Smooth muscle cell (in vitro differentiated cells): ENCODE measurements at regions not wholly inside any gene's neighbourhood (a gene's known extent, or its start where the extent isn't known, plus 50 kb on each side); places are given as distances from the start of the nearest gene placed in this dataset.

Experiments used
- DNase-seq: peaks from one replicate; lab custom pipeline; 2025; ENCODE audit not compliant: unreplicated experiment; lab: John Stamatoyannopoulos, UW
- H2AFZ ChIP-seq: fragments of 200-600 bp; sonication (generic); 2 replicates; pipeline ENCODE4 v1.6.0; 2016; ENCODE audit warnings: antibody characterized with exemption, low read depth, mild to moderate bottlenecking
- H3F3A ChIP-seq: fragments of 200-600 bp; sonication (generic); 2 replicates; pipeline ENCODE4 v1.6.0; 2017; ENCODE audit warnings: antibody characterized with exemption, low read depth
- H3K27ac ChIP-seq: fragments of 200-600 bp; sonication (generic); 2 replicates; pipeline ENCODE4 v1.5.1; 2016; ENCODE audit warnings: low read depth, mild to moderate bottlenecking
- H3K27me3 ChIP-seq: fragments of 200-600 bp; sonication (generic); 2 replicates; pipeline ENCODE4 v1.6.1; 2016; ENCODE audit warnings: low read depth, mild to moderate bottlenecking
- H3K36me3 ChIP-seq: fragments of 200-600 bp; sonication (generic); 2 replicates; pipeline ENCODE4 v1.5.1; 2016; ENCODE audit warnings: low read depth
- H3K4me1 ChIP-seq: fragments of 200-600 bp; sonication (generic); 2 replicates; pipeline ENCODE4 v1.5.1; 2016; ENCODE audit warnings: low read depth
- H3K4me2 ChIP-seq: fragments of 200-600 bp; sonication (generic); 2 replicates; pipeline ENCODE4 v1.6.0; 2016; ENCODE audit warnings: mild to moderate bottlenecking
- H3K4me3 ChIP-seq: fragments of 200-600 bp; sonication (generic); 2 replicates; pipeline ENCODE4 v1.5.1; 2016; ENCODE audit warnings: mild to moderate bottlenecking
- H3K79me2 ChIP-seq: fragments of 200-600 bp; sonication (generic); 2 replicates; pipeline ENCODE4 v1.6.0; 2016; ENCODE audit warnings: low read depth, mild to moderate bottlenecking
- H3K9ac ChIP-seq: fragments of 200-600 bp; sonication (generic); 2 replicates; pipeline ENCODE4 v1.6.0; 2016; ENCODE audit warnings: low read depth
- H3K9me3 ChIP-seq: fragments of 200-600 bp; sonication (generic); replicated peaks from 2 replicates; pipeline ENCODE4 v1.5.1; 2016; ENCODE audit warnings: low read depth
- H4K20me1 ChIP-seq: fragments of 200-600 bp; sonication (generic); 2 replicates; pipeline ENCODE4 v1.6.0; 2016; ENCODE audit warnings: low read depth
- WGBS: methylation state at CpG from one replicate; pipeline ENCODE4 v1.1.7; 2016; ENCODE audit warnings: low lambda C conversion rate; 5-methylcytosine and 5-hydroxymethylcytosine counted together
- TF ChIP-seq, protein P1 (sequence below): fragments of 200-600 bp; sonication (generic); IDR thresholded peaks from 2 replicates; pipeline ENCODE4 v1.5.1; 2017; ENCODE audit warnings: borderline replicate concordance, mild to moderate bottlenecking, antibody characterized with exemption; ENCODE audit not compliant: insufficient read depth, poor library complexity, severe bottlenecking

- TF ChIP-seq, protein P1, sequence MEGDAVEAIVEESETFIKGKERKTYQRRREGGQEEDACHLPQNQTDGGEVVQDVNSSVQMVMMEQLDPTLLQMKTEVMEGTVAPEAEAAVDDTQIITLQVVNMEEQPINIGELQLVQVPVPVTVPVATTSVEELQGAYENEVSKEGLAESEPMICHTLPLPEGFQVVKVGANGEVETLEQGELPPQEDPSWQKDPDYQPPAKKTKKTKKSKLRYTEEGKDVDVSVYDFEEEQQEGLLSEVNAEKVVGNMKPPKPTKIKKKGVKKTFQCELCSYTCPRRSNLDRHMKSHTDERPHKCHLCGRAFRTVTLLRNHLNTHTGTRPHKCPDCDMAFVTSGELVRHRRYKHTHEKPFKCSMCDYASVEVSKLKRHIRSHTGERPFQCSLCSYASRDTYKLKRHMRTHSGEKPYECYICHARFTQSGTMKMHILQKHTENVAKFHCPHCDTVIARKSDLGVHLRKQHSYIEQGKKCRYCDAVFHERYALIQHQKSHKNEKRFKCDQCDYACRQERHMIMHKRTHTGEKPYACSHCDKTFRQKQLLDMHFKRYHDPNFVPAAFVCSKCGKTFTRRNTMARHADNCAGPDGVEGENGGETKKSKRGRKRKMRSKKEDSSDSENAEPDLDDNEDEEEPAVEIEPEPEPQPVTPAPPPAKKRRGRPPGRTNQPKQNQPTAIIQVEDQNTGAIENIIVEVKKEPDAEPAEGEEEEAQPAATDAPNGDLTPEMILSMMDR = no peak
- WGBS = 94% methylated on average over 4 of the region's 4 CpGs
Observed at GRCh38 chr17:72264682-72265405, 144.0 kb downstream of the SOX9 start.

GRCh38 chr17:72266112-72266775 is 145.4 kb downstream of the SOX9 start:
- WGBS = 78% methylated on average over 13 of the region's 13 CpGs
- Histone ChIP-seq H3K4me1 (no peaks in the 10 kb centered on the region), H3K4me2 (no peak overlapping the region), H3K79me2 (no peaks in the 10 kb centered on the region), H3K36me3 (no peaks in the 10 kb centered on the region), H3K4me3 (no peak overlapping the region), H3F3A (no peaks in the 10 kb centered on the region), H3K9me3 (no peaks in the 10 kb centered on the region), H4K20me1 (no peaks in the 10 kb centered on the region), H2AFZ (no peak overlapping the region), H3K27me3 (no peaks in the 10 kb centered on the region), H3K27ac (no peak overlapping the region), H3K9ac (no peak overlapping the region)
- DNase-seq = no peak
- TF ChIP-seq, protein P1 = no peak

More at GRCh38 chr17:72264682-72265405, 144.0 kb downstream of the SOX9 start:
- no peaks in the 10 kb centered on the region for H3K36me3 ChIP-seq
- no peaks in the 10 kb centered on the region for H3K27me3 ChIP-seq
- peaks cover 3% of the 10 kb centered on the region for H3K4me1 ChIP-seq
- no peaks in the 10 kb centered on the region for H3K9me3 ChIP-seq
- H3K27ac ChIP-seq = no peak overlapping the region
- no peak overlapping the region for H3K4me2 ChIP-seq
- no peak overlapping the region for H3K4me3 ChIP-seq
- H3K79me2 ChIP-seq = no peaks in the 10 kb centered on the region
- H3F3A ChIP-seq = no peaks in the 10 kb centered on the region
- DNase-seq = no peak
- H4K20me1 ChIP-seq = no peaks in the 10 kb centered on the region
- H2AFZ ChIP-seq = no peak overlapping the region
- H3K9ac ChIP-seq = no peak overlapping the region

DNA sequence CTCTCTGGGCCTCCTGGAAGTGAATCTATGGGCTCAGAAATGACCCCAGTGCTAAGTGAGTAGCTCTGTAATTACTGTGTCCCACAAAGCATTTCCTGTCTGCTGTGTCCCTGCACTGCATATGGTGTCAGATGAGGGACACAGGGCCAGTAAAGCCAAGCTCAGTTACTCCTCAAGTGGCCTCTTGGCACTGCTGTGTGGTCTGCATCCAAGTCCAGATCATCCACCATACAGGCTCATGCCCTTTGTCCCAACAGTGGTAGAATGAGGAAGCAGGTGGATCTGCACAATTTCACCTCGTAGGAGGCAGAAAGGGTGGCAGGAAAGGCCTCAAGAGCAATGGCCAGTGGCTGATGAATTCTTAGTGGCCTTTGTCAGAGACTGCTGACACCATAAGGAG is 146.8 kb downstream of the SOX9 start:
- DNase-seq = no peak
- H3K27ac ChIP-seq = no peak overlapping the region
- H3K4me1 ChIP-seq = no peaks in the 10 kb centered on the region
- H3K9ac ChIP-seq = no peak overlapping the region
- H2AFZ ChIP-seq = no peak overlapping the region
- no peaks in the 10 kb centered on the region for H3K79me2 ChIP-seq
- TF ChIP-seq, protein P1 = no peak
- no peaks in the 10 kb centered on the region for H3K27me3 ChIP-seq
- no peaks in the 10 kb centered on the region for H3F3A ChIP-seq
- no peaks in the 10 kb centered on the region for H4K20me1 ChIP-seq
- H3K36me3 ChIP-seq = no peaks in the 10 kb centered on the region
- 57% methylated on average over 1 of the region's 1 CpG for WGBS
- no peak overlapping the region for H3K4me3 ChIP-seq
- no peak overlapping the region for H3K4me2 ChIP-seq
- H3K9me3 ChIP-seq = no peaks in the 10 kb centered on the region

DNA sequence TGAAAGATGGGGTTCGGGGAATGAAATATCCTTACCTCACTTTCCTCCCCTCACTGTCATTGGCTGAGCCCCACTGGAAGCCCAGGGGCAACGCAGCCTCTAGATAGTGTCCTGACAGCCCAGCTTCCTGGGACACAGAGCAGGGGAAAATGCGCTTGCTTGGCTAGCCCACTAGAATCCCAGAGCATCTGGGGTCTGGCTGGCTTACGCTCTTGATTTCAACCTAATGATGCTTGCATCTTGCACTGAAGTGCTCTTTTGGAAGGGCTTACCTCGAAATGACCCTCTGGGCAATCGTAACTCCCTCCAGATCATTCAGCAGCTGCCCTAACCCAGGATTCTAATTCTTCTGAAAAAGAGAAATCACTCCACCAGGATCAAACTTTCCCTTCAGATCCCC is 147.6 kb downstream of the SOX9 start:
- H3K4me2 ChIP-seq = no peak overlapping the region
- no peak for DNase-seq
- no peaks in the 10 kb centered on the region for H3K4me1 ChIP-seq
- H3K9me3 ChIP-seq = no peaks in the 10 kb centered on the region
- H3K27ac ChIP-seq = no peak overlapping the region
- H3K9ac ChIP-seq = no peak overlapping the region
- no peaks in the 10 kb centered on the region for H3K27me3 ChIP-seq
- no peaks in the 10 kb centered on the region for H3K36me3 ChIP-seq
- H3K4me3 ChIP-seq = no peak overlapping the region
- H3F3A ChIP-seq = no peaks in the 10 kb centered on the region
- H4K20me1 ChIP-seq = no peaks in the 10 kb centered on the region
- TF ChIP-seq, protein P1 = no peak
- WGBS = 86% methylated on average over 6 of the region's 6 CpGs
- no peaks in the 10 kb centered on the region for H3K79me2 ChIP-seq
- H2AFZ ChIP-seq = no peak overlapping the region
